T-helper 1 cell treated with Interleukin-12 subunit alpha and Interleukin-12 subunit beta and Interleukin-4 antibody, amounts not matched to agents 30 μg/mL and 1 μg/mL, for 36 hours (primary cell): ENCODE measurements at regions not wholly inside any gene's neighbourhood (a gene's known extent, or its start where the extent isn't known, plus 50 kb on each side); places are given as distances from the start of the nearest gene placed in this dataset.

Experiments used
- H3K27ac Mint-ChIP-seq: one replicate; pipeline ENCODE4 v1.8.0; 2021; ENCODE audit warnings: mild to moderate bottlenecking, mixed read lengths
- H3K27me3 Mint-ChIP-seq: one replicate; pipeline ENCODE4 v1.8.0; 2021; ENCODE audit warnings: low read depth, mixed read lengths
- H3K36me3 Mint-ChIP-seq: one replicate; pipeline ENCODE4 v1.8.0; 2021; ENCODE audit warnings: low read depth, mixed read lengths
- H3K4me1 Mint-ChIP-seq: one replicate; pipeline ENCODE4 v1.8.0; 2021; ENCODE audit warnings: low read depth, mixed read lengths
- H3K4me3 Mint-ChIP-seq: one replicate; pipeline ENCODE4 v1.8.0; 2021; ENCODE audit warnings: mild to moderate bottlenecking, moderate library complexity, mixed read lengths
- H3K9me3 Mint-ChIP-seq: one replicate; pipeline ENCODE4 v1.8.0; 2021; ENCODE audit warnings: mixed read lengths

GRCh38 chr15:81523867-81524266 lies 149.9 kb upstream of the TMC3 start:
- Mint-ChIP-seq H3K4me3 (no peak overlapping the region), H3K36me3 (no peaks in the 10 kb centered on the region), H3K27ac (no peak overlapping the region), H3K4me1 (no peaks in the 10 kb centered on the region), H3K27me3 (peaks cover 2% of the 10 kb centered on the region), H3K9me3 (no peaks in the 10 kb centered on the region)

- Mint-ChIP-seq H3K36me3 (no peaks in the 10 kb centered on the region), H3K4me1 (no peaks in the 10 kb centered on the region), H3K9me3 (no peaks in the 10 kb centered on the region), H3K4me3 (no peak overlapping the region), H3K27me3 (peaks cover 2% of the 10 kb centered on the region), H3K27ac (no peak overlapping the region)
These were observed 146.5 kb upstream of the TMC3 start for GRCh38 chr15:81520480-81520879.

DNA sequence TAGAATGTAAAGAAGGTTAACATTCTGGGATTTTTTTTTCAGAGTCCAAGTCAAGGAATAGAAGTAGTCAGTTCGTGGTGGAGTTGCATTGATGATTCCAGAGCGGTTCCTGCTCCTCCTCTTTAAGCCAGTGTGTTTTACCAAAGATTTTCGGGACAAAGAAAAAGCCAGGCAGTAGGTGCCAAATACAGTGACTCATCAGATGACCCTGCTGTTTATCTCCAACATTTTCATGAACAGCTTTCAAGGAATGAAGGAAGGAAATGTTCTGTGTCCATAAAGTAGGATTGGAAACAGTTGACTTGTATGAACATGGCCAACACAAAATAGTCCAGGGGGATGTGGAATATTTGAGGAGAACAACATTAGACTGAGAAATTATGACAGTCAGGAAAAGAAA lies 142.4 kb upstream of the TMC3 start:
- no peaks in the 10 kb centered on the region for H3K9me3 Mint-ChIP-seq

DNA sequence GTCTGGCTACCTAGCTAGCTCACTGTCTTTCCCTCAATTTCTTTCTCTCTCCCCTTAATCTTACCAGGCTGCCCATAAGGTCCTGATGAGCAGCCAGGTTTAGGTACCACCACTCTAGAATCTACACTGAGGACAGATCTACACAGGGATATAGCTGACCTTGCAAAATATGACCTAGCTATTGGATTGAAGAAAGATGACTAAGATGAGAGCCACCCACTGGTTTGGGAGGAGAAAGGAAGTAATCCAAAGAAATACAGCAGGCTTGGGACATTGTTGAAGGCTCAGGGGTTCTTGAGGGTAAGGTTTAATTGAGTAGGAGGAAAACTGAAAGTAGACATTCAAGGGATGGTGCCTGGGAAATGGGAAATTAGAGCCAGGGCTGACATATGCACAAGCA lies 142.0 kb upstream of the TMC3 start:
- no peak overlapping the region for H3K4me3 Mint-ChIP-seq
- H3K36me3 Mint-ChIP-seq: no peaks in the 10 kb centered on the region
- H3K9me3 Mint-ChIP-seq: no peaks in the 10 kb centered on the region
- H3K4me1 Mint-ChIP-seq: no peaks in the 10 kb centered on the region
- no peak overlapping the region for H3K27ac Mint-ChIP-seq
- H3K27me3 Mint-ChIP-seq: peaks cover 8% of the 10 kb centered on the region

More for the DNA sequence above, 142.4 kb upstream of the TMC3 start:
- H3K4me1 Mint-ChIP-seq: no peaks in the 10 kb centered on the region
- H3K36me3 Mint-ChIP-seq: no peaks in the 10 kb centered on the region
- no peak overlapping the region for H3K27ac Mint-ChIP-seq
- H3K4me3 Mint-ChIP-seq: no peak overlapping the region
- peaks cover 8% of the 10 kb centered on the region for H3K27me3 Mint-ChIP-seq

- Mint-ChIP-seq H3K4me3 (no peak overlapping the region), H3K4me1 (no peaks in the 10 kb centered on the region), H3K27me3 (peaks cover 12% of the 10 kb centered on the region), H3K9me3 (no peaks in the 10 kb centered on the region), H3K27ac (no peak overlapping the region), H3K36me3 (no peaks in the 10 kb centered on the region)
These were observed 140.7 kb upstream of the TMC3 start for GRCh38 chr15:81514725-81515124.

DNA sequence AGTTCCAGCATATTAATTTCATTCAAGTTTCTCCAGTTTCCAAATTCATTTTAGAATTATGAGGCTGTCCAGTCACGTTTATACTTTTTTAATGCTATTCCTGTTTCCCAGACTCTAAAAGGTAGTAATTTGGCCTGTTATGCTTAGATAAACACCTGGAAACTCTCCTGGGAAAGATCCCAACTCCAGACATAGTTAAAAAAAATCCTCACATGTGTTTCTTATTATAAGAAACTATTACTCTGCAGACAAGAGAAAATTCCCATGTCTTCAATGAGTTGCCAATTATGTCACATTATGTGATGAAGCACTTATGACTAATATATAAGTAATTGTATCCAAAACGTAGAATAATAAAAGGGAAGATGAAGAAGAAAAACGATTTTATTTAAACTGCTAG lies 137.1 kb upstream of the TMC3 start:
- Mint-ChIP-seq H3K27ac (no peak overlapping the region), H3K4me1 (no peaks in the 10 kb centered on the region), H3K4me3 (no peak overlapping the region), H3K36me3 (no peaks in the 10 kb centered on the region), H3K27me3 (peaks cover 14% of the 10 kb centered on the region), H3K9me3 (no peaks in the 10 kb centered on the region)

GRCh38 chr15:81507831-81508230 lies 133.8 kb upstream of the TMC3 start:
- no peak overlapping the region for H3K4me3 Mint-ChIP-seq
- H3K4me1 Mint-ChIP-seq: no peaks in the 10 kb centered on the region
- H3K27ac Mint-ChIP-seq: no peak overlapping the region

DNA sequence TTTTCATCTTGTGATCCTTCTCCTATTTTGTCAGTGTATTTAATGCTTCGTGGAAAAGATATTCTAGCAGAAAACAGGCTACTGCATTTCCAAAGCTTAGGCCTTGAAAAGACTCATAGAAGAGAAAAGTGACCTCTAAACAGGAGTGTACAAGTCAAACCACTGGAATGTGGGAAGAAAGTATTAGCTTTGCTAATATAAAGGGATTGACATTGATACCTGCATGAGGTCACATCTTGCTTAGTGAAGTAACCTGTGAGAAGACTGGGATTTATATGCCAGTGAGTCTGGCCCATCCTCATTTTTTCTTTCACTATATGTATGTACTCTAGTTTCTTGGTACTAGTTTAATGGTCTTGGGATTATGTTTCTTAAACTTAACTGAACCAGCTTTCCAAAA lies 132.9 kb upstream of the TMC3 start:
- no peak overlapping the region for H3K27ac Mint-ChIP-seq
- no peaks in the 10 kb centered on the region for H3K9me3 Mint-ChIP-seq
- H3K27me3 Mint-ChIP-seq: peaks cover 8% of the 10 kb centered on the region
- no peak overlapping the region for H3K4me3 Mint-ChIP-seq
- H3K36me3 Mint-ChIP-seq: no peaks in the 10 kb centered on the region
- H3K4me1 Mint-ChIP-seq: no peaks in the 10 kb centered on the region

More at GRCh38 chr15:81507831-81508230, 133.8 kb upstream of the TMC3 start:
- peaks cover 8% of the 10 kb centered on the region for H3K27me3 Mint-ChIP-seq
- H3K9me3 Mint-ChIP-seq: no peaks in the 10 kb centered on the region
- H3K36me3 Mint-ChIP-seq: no peaks in the 10 kb centered on the region

DNA sequence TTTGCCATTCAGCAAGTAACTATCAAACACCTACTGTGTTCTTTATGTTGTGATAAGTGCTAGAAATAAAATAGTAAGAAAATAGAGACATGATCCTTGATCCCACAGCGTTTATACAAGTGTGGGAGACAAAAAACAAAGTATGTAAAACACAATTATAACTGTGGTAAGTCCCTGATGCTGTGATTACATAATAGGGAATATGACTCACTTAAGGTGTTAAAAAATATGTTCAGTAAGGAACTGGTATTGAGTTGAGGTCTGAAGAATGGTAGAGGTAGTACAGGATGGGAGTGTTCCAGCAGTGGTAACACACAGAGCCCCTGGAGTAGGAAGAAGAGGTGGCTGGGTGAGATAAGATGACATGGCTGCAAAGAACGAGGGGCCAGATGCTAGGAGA lies 132.1 kb upstream of the TMC3 start:
- Mint-ChIP-seq H3K4me3 (no peak overlapping the region), H3K27ac (no peak overlapping the region), H3K27me3 (peaks cover 8% of the 10 kb centered on the region), H3K9me3 (no peaks in the 10 kb centered on the region), H3K4me1 (no peaks in the 10 kb centered on the region), H3K36me3 (no peaks in the 10 kb centered on the region)

DNA sequence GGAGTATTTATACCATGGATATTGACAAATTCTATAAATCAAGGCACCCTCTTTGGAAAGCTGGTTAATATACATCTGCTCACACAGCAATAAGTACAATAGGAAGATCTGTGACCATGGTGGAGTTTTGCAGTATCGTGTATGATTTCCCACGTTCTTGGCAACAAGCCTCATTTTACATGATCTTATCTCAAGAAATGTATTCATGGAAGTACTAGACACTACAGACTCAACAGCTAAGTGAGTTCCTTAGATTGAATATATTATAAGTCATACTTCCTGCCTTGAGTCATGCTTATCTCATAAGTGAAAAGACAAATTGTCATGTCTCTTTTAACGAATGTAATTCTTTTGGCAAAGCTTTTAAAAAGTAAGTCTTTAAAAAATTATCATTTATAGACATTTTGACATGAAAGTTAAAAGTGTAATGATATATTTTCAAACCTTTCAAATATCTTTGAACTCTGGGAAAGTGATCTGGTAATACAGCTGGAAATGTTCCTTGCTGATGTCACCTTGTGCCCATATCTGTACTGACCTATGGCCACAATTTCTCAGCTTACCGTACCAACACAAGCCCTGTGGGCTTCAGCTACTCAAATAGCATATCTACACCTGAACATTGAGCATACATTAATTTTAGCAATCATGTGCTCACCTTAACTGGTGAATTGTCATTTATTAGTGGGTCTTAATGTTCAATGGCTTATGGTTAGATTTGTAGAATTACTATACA lies 130.3 kb upstream of the TMC3 start:
- no peak overlapping the region for H3K27ac Mint-ChIP-seq
- no peaks in the 10 kb centered on the region for H3K9me3 Mint-ChIP-seq
- peaks cover 4% of the 10 kb centered on the region for H3K27me3 Mint-ChIP-seq
- no peaks in the 10 kb centered on the region for H3K36me3 Mint-ChIP-seq
- H3K4me1 Mint-ChIP-seq: no peaks in the 10 kb centered on the region
- no peak overlapping the region for H3K4me3 Mint-ChIP-seq

DNA sequence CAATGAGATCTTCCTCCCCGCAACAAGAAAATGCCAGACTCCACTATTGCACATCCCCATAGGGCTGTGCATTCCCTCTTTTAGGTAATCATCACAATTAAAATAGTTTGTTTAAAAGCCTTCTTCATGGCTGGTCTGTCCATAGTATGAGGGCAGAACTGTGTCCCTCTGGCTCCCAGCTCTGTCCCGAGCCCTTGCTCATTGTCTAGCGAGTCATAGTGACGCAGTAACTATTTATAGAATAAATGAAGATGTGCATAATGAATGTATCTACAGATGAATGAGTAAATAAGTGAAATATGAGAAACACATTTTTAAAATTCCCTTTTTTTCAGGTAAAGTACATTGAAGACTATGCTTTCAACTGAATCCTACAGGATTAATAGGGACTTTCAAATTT lies 128.4 kb upstream of the TMC3 start:
- H3K27ac Mint-ChIP-seq: no peak overlapping the region
- H3K4me1 Mint-ChIP-seq: no peaks in the 10 kb centered on the region
- H3K36me3 Mint-ChIP-seq: no peaks in the 10 kb centered on the region
- peaks cover 4% of the 10 kb centered on the region for H3K27me3 Mint-ChIP-seq
- no peaks in the 10 kb centered on the region for H3K9me3 Mint-ChIP-seq
- no peak overlapping the region for H3K4me3 Mint-ChIP-seq

- H3K27ac Mint-ChIP-seq: no peak overlapping the region
- no peaks in the 10 kb centered on the region for H3K9me3 Mint-ChIP-seq
- no peak overlapping the region for H3K4me3 Mint-ChIP-seq
- no peaks in the 10 kb centered on the region for H3K27me3 Mint-ChIP-seq
- H3K36me3 Mint-ChIP-seq: no peaks in the 10 kb centered on the region
- H3K4me1 Mint-ChIP-seq: no peaks in the 10 kb centered on the region
These were observed 126.1 kb upstream of the TMC3 start for GRCh38 chr15:81500081-81500480.

DNA sequence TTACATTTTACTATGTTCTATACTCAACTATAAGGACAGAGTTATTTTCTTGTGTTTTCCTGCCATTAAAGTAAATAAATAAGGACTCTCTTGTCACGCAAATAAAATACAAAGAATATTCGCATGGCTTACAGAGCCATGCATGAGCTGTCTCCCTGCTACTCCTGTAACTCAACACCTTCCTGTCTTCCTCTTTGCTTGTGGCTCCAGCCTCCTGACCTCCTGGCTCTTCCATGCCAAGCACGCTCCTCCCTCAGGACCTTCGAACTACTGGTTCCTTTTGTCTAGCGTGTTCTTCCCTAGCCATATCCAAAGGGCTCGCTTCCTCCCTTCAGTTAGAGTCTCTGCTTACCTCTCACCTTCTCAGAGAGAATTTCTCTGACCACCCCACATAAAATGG lies 124.3 kb upstream of the TMC3 start:
- no peaks in the 10 kb centered on the region for H3K9me3 Mint-ChIP-seq
- H3K36me3 Mint-ChIP-seq: no peaks in the 10 kb centered on the region
- no peak overlapping the region for H3K4me3 Mint-ChIP-seq
- H3K4me1 Mint-ChIP-seq: no peaks in the 10 kb centered on the region
- H3K27me3 Mint-ChIP-seq: no peaks in the 10 kb centered on the region
- no peak overlapping the region for H3K27ac Mint-ChIP-seq

DNA sequence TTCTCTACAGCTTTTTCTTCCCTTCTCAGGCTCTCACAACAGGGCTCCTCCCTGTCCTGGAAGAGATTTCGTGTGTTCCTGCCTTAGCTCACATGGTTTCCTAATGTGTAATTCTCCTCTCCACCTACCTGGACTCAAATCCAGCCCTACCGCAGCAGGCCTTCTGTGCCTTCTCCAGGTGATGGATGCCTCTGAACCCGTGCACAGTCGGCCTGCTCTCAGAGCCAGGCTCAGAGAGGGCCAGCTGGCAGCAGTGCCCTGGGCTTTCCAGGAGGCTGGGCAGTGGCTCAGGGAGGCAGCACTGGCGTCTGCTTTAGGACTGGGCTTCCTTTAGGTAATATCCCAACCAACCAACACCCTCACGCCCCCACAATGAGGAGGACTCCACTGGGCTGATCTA lies 123.2 kb upstream of the TMC3 start:
- no peaks in the 10 kb centered on the region for H3K27me3 Mint-ChIP-seq
- H3K4me3 Mint-ChIP-seq: no peak overlapping the region
- H3K9me3 Mint-ChIP-seq: no peaks in the 10 kb centered on the region
- no peaks in the 10 kb centered on the region for H3K4me1 Mint-ChIP-seq
- no peak overlapping the region for H3K27ac Mint-ChIP-seq
- H3K36me3 Mint-ChIP-seq: no peaks in the 10 kb centered on the region

DNA sequence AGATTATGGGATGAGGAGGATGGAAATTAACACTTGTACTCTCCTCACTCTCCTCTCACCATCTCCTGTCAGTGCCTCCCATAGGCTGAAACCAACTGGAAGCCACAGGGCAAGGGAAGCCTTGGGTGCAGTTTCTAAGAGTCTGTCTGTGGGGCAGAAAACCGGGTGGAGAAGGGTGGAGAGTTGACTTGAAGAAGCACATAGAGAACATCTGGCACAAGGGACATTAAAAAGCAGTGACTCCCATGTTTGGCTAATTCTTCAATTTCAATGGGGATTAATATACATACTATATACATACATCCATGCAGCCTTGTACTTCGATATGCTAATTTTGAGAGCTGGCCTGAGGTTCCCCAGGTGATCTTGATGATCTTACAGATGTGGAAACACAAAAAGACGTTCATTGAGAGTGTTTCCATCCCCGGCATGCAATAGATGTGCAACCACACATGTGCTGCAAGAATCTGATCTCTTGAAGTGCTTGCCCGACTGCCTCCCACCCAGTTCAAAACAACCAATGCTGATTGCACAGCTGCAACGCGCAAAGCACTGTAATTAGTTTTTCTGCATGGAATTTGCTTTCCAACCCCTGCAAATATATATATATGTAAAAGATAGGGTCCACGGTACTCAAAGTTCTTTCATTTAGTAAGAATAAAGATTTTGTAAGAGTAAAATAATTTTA lies 121.9 kb upstream of the TMC3 start:
- Mint-ChIP-seq H3K9me3 (no peaks in the 10 kb centered on the region), H3K27me3 (peaks cover 2% of the 10 kb centered on the region), H3K4me3 (no peak overlapping the region), H3K36me3 (no peaks in the 10 kb centered on the region), H3K27ac (no peak overlapping the region), H3K4me1 (no peaks in the 10 kb centered on the region)
